HG02852 (cell line): ENCODE measurements at regions not wholly inside any gene's neighbourhood (a gene's known extent, or its start where the extent isn't known, plus 50 kb on each side); places are given as distances from the start of the nearest gene placed in this dataset.

Source experiments
- ATAC-seq: cut with Tn5 transposase; IDR thresholded peaks from one replicate; pipeline ENCODE4 v1.9.1; 2021; ENCODE audit warnings: mild to moderate bottlenecking, moderate library complexity; ENCODE audit not compliant: unreplicated experiment

- peak; percentile 47 for ATAC-seq
These were observed 52.0 kb upstream of the GLRB start for GRCh38 chr4:157023941-157024340.

GRCh38 chr4:157025898-157026297 is 50.1 kb upstream of the GLRB start:
- ATAC-seq = no peak
